H1 (cell line): ENCODE measurements at regions not wholly inside any gene's neighbourhood (a gene's known extent, or its start where the extent isn't known, plus 50 kb on each side); places are given as distances from the start of the nearest gene placed in this dataset.

Experiments
- CTCF ChIA-PET: fragments of 300-600 bp; sonication (Branson Sonifier 250); formaldehyde crosslinking; loops from one replicate; lab custom pipeline; 2021; ENCODE audit not compliant: partially characterized antibody; lab: Charles Lee
- POLR2A ChIA-PET: fragments of 300-600 bp; sonication (Branson Sonifier 250); formaldehyde crosslinking; loops from one replicate; lab custom pipeline; 2021; ENCODE audit warnings: inconsistent platforms; ENCODE audit not compliant: partially characterized antibody; lab: Charles Lee
- DNase-seq, 2 experiments: peaks; one replicate each; pipeline versions ENCODE4 v3.0.0 to v3.0.0-alpha.2; 2010 to 2022; ENCODE audit warnings: low spot score in 2 of 2, low read depth in 1 of 2, mixed read lengths in 1 of 2
- FAIRE-seq: peaks from 2 replicates; lab custom pipeline; 2011; peaks lifted over from hg19 to GRCh38; lab: Jason Lieb, UNC
- H2AFZ ChIP-seq: 2 replicates; pipeline ENCODE4 v1.8.1; 2012; ENCODE audit warnings: low read length, inconsistent platforms
- H2AK5ac ChIP-seq: 2 replicates; pipeline ENCODE4 v1.6.1; 2013; ENCODE audit warnings: low read depth, low read length
- H2BK120ac ChIP-seq: replicated peaks from 2 replicates; pipeline ENCODE3; 2013; ENCODE audit warnings: low read depth, low read length, inconsistent platforms
- H2BK12ac ChIP-seq: 2 replicates; pipeline ENCODE4 v1.6.1; 2013; ENCODE audit warnings: low read depth, low read length
- H2BK15ac ChIP-seq: 2 replicates; pipeline ENCODE4 v1.6.1; 2013; ENCODE audit warnings: low read length
- H2BK20ac ChIP-seq: 2 replicates; pipeline ENCODE4 v1.6.1; 2013; ENCODE audit warnings: low read length
- H2BK5ac ChIP-seq: 2 replicates; pipeline ENCODE4 v1.6.1; 2013; ENCODE audit warnings: low read depth, low read length
- H3K14ac ChIP-seq: 2 replicates; pipeline ENCODE4 v1.6.1; 2013; ENCODE audit warnings: inconsistent platforms; ENCODE audit not compliant: insufficient read length
- H3K18ac ChIP-seq: 2 replicates; pipeline ENCODE4 v1.6.1; 2013; ENCODE audit warnings: low read length; ENCODE audit errors: extremely low read depth
- H3K23ac ChIP-seq: 2 replicates; pipeline ENCODE4 v1.6.1; 2013; ENCODE audit warnings: inconsistent platforms; ENCODE audit not compliant: insufficient read length
- H3K23me2 ChIP-seq: 2 replicates; pipeline ENCODE4 v1.6.1; 2013; ENCODE audit warnings: low read depth, low read length
- H3K27ac ChIP-seq: 2 replicates; pipeline ENCODE4 v1.6.1; 2011; ENCODE audit warnings: low read depth, low read length, inconsistent platforms
- H3K27me3 ChIP-seq, 4 experiments: replicated peaks in 1 of 4; 1 replicate in 1 of 4; 2 replicates in 3 of 4; pipeline versions ENCODE4 v1.6.1 to v1.8.1; 2011 to 2013; ENCODE audit warnings: low read length in 3 of 4, mild to moderate bottlenecking in 3 of 4, inconsistent platforms in 2 of 4, mixed read lengths in 2 of 4, moderate library complexity in 1 of 4; ENCODE audit not compliant: control insufficient read depth in 3 of 4, insufficient read depth in 3 of 4; ENCODE audit errors: extremely low read depth in 1 of 4
- H3K36me3 ChIP-seq, 4 experiments: 2 replicates each; pipeline versions ENCODE4 v1.6.1 to v1.8.1; 2011 to 2013; ENCODE audit warnings: mild to moderate bottlenecking in 4 of 4, low read length in 3 of 4, moderate library complexity in 2 of 4, control low read depth in 1 of 4, inconsistent platforms in 1 of 4; ENCODE audit not compliant: insufficient read depth in 4 of 4, control insufficient read depth in 2 of 4
- H3K4ac ChIP-seq: replicated peaks from 2 replicates; pipeline ENCODE3; 2013; ENCODE audit warnings: low read length, low read depth, mixed read lengths, inconsistent platforms; ENCODE audit not compliant: insufficient read length
- H3K4me1 ChIP-seq, 4 experiments: replicated peaks in 1 of 4; 1 replicate in 1 of 4; 2 replicates in 3 of 4; pipeline versions ENCODE4 v1.6.1 to v1.8.1; 2011 to 2013; ENCODE audit warnings: low read length in 3 of 4, inconsistent platforms in 2 of 4, mixed read lengths in 1 of 4; ENCODE audit not compliant: insufficient read depth in 4 of 4, control insufficient read depth in 3 of 4
- H3K4me2 ChIP-seq, 2 experiments: 2 replicates each; pipeline versions ENCODE4 v1.6.1 to v1.8.1; 2011 to 2013; ENCODE audit warnings: low read depth in 2 of 2, low read length in 2 of 2, control low read depth in 1 of 2, inconsistent platforms in 1 of 2, mild to moderate bottlenecking in 1 of 2; ENCODE audit not compliant: insufficient read depth in 1 of 2
- H3K4me3 ChIP-seq, 4 experiments: fragments of 200-600, 300-600 bp in 1 of 4; sonication (generic), shearing (Covaris generic), sonication (Bioruptor Twin) in 1 of 4; 2 replicates each; pipeline versions ENCODE4 v1.5.1 to v1.8.1; 2011 to 2016; ENCODE audit warnings: low read length in 4 of 4, low read depth in 3 of 4, control low read depth in 2 of 4, inconsistent platforms in 2 of 4, mild to moderate bottlenecking in 2 of 4, mixed read lengths in 1 of 4, moderate library complexity in 1 of 4; ENCODE audit not compliant: insufficient read depth in 2 of 4; ENCODE audit errors: extremely low read depth in 1 of 4
- H3K56ac ChIP-seq: replicated peaks from 2 replicates; pipeline ENCODE3; 2013; ENCODE audit warnings: low read depth, mild to moderate bottlenecking, mixed read lengths, low read length, inconsistent platforms; ENCODE audit not compliant: insufficient read length
- H3K79me1 ChIP-seq: 2 replicates; pipeline ENCODE4 v1.6.1; 2013; ENCODE audit warnings: low read depth, low read length, control low read depth
- H3K79me2 ChIP-seq, 2 experiments: 2 replicates each; pipeline versions ENCODE4 v1.6.1 to v1.8.1; 2012 to 2013; ENCODE audit warnings: low read length in 2 of 2, mild to moderate bottlenecking in 2 of 2, inconsistent platforms in 1 of 2; ENCODE audit not compliant: insufficient read depth in 2 of 2, control insufficient read depth in 1 of 2
- H3K9ac ChIP-seq, 4 experiments: replicated peaks in 1 of 4; 1 replicate in 1 of 4; 2 replicates in 3 of 4; pipeline versions ENCODE4 v1.6.1 to v1.8.1; 2011 to 2013; ENCODE audit warnings: low read depth in 3 of 4, low read length in 3 of 4, control low read depth in 2 of 4, mild to moderate bottlenecking in 2 of 4, moderate library complexity in 2 of 4, inconsistent platforms in 1 of 4; ENCODE audit errors: extremely low read depth in 1 of 4
- H3K9me3 ChIP-seq, 2 experiments: 2 replicates each; pipeline versions ENCODE4 v1.6.1 to v1.8.1; 2012 to 2013; ENCODE audit warnings: mild to moderate bottlenecking in 2 of 2, moderate library complexity in 2 of 2, control low read depth in 1 of 2, inconsistent platforms in 1 of 2, low read depth in 1 of 2, low read length in 1 of 2, mixed read lengths in 1 of 2; ENCODE audit not compliant: insufficient read depth in 2 of 2
- H4K20me1 ChIP-seq, 2 experiments: replicated peaks in 1 of 2; 2 replicates each; pipeline versions ENCODE3 to v1.8.1; 2011 to 2013; ENCODE audit warnings: inconsistent platforms in 2 of 2, low read length in 2 of 2, mild to moderate bottlenecking in 1 of 2; ENCODE audit not compliant: insufficient read depth in 2 of 2, control insufficient read depth in 1 of 2
- H4K5ac ChIP-seq: 2 replicates; pipeline ENCODE4 v1.6.1; 2013; ENCODE audit warnings: low read length, low read depth, mixed read lengths, inconsistent platforms; ENCODE audit not compliant: insufficient read length
- H4K8ac ChIP-seq: 2 replicates; pipeline ENCODE4 v1.8.0; 2013; ENCODE audit warnings: mild to moderate bottlenecking, moderate library complexity, low read length, inconsistent platforms; ENCODE audit not compliant: insufficient read depth; ENCODE audit errors: extremely low read depth
- H4K91ac ChIP-seq: replicated peaks from 2 replicates; pipeline ENCODE3; 2013; ENCODE audit warnings: low read length, mixed read lengths, inconsistent platforms; ENCODE audit not compliant: insufficient read length
- CBX5 ChIP-seq: fragments of 300-800, 300-1000 bp; sonication (generic); IDR thresholded peaks from 2 replicates; pipeline ENCODE4 v1.7.1; 2016; ENCODE audit warnings: antibody characterized with exemption, low read length, low read depth
- EP300 ChIP-seq, 2 experiments: IDR thresholded peaks; 1 replicate in 1 of 2; 2 replicates in 1 of 2; pipeline ENCODE4 v1.6.1; 2011 to 2012; ENCODE audit warnings: low read depth in 2 of 2, low read length in 2 of 2, mild to moderate bottlenecking in 2 of 2, borderline replicate concordance in 1 of 2, inconsistent platforms in 1 of 2, moderate library complexity in 1 of 2
- RBBP5 ChIP-seq: IDR thresholded peaks from 2 replicates; pipeline ENCODE4 v1.7.1; 2012; ENCODE audit warnings: low read depth, mild to moderate bottlenecking, inconsistent platforms, low read length, moderate library complexity, borderline replicate concordance
- RNF2 ChIP-seq: fragments of 200-900, 300-1000 bp; sonication (generic); IDR thresholded peaks from 2 replicates; pipeline ENCODE4 v1.7.1; 2016; ENCODE audit warnings: borderline replicate concordance, low read depth, mild to moderate bottlenecking, antibody characterized with exemption, low read length; ENCODE audit not compliant: poor library complexity, severe bottlenecking; ENCODE audit errors: missing control alignments
- SAP30 ChIP-seq: fragments of 300-600 bp; sonication (generic); IDR thresholded peaks from 2 replicates; pipeline ENCODE4 v1.7.1; 2012; ENCODE audit warnings: low read length, moderate library complexity, mild to moderate bottlenecking, inconsistent platforms; ENCODE audit not compliant: insufficient read depth, insufficient replicate concordance
- SP1 ChIP-seq: IDR thresholded peaks from 2 replicates; pipeline ENCODE4 v1.6.1; 2011; ENCODE audit warnings: low read depth, low read length
- WGBS, 2 experiments: shearing (Covaris generic) in 1 of 2; methylation state at CpG; one replicate each; pipeline versions ENCODE4 v1.1.6 to v1.1.7; 2013 to 2015; ENCODE audit warnings: low lambda C conversion rate in 2 of 2, mixed read lengths in 2 of 2, inconsistent platforms in 1 of 2, low coverage in 1 of 2, missing lambda C conversion rate in 1 of 2; ENCODE audit not compliant: insufficient replicate concordance in 2 of 2, insufficient coverage in 1 of 2, insufficient read length in 1 of 2; ENCODE audit errors: extremely low coverage in 1 of 2, missing lambda C conversion rate in 1 of 2; 5-methylcytosine and 5-hydroxymethylcytosine counted together

DNA sequence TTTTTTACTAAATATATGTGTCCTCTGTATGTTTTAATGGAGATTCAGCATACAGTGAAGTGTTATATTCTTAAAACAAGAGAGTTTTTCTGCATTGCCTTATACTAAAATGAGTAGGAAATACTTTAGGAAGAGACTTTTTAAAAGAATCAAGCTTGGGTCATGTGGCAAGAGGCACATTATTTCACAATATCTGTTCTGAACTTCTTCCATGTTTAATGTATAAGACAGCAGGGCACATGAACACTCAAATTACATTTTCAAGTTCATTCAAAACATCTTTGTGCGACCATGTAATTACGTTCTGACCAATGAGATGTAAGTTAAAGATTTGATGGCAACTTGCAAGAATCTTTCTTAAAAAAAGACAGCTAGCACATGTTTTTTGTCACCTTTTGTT is 1055.9 kb downstream of the NR2F1-AS1 start:
- H3K4ac ChIP-seq, result no peak overlapping the region
- no peak overlapping the region for H3K27ac ChIP-seq
- ChIA-PET CTCF (interaction anchor here (0.8 to 1.5 kb wide), 2 partner anchors 10 to 314 kb away, joined by 3 read pairs; no protein-coding TSS in a partner anchor), POLR2A (no interaction called here)
- H4K8ac ChIP-seq, result no peak overlapping the region
- H2AFZ ChIP-seq, result no peak overlapping the region
- H2BK20ac ChIP-seq, result no peak overlapping the region
- TF ChIP-seq SP1 (no peak), RNF2 (no peak), CBX5 (no peak), RBBP5 (no peak), EP300 (IDR thresholded peaks at IDR 0.05; ENCODE audit: borderline replicate concordance in 1 of 2, low read depth in 2 of 2, low read length in 2 of 2) (no peak), SAP30 (no peak)
- no peak overlapping the region for H4K5ac ChIP-seq
- H3K56ac ChIP-seq, result no peak overlapping the region
- 88% methylated on average over 2 of the region's 2 CpGs; no CpG with 5 or more reads in 1 of the 2 experiments for WGBS, 2 experiments
- H3K79me1 ChIP-seq, result no peaks in the 10 kb centered on the region
- no peaks in the 10 kb centered on the region for H3K27me3 ChIP-seq
- H3K9me3 ChIP-seq, result no peaks in the 10 kb centered on the region
- H4K91ac ChIP-seq, result no peak overlapping the region
- no peak overlapping the region for H2AK5ac ChIP-seq
- no peak overlapping the region for H3K4me2 ChIP-seq
- no peaks in the 10 kb centered on the region for H3K36me3 ChIP-seq
- H3K9ac ChIP-seq, result no peak overlapping the region
- DNase-seq (no peak), FAIRE-seq (no peak)
- no peaks in the 10 kb centered on the region for H3K4me1 ChIP-seq
- H3K23ac ChIP-seq, result no peak overlapping the region
- H4K20me1 ChIP-seq, result no peaks in the 10 kb centered on the region
- H3K79me2 ChIP-seq, result no peaks in the 10 kb centered on the region
- no peak overlapping the region for H2BK12ac ChIP-seq
- no peak overlapping the region for H2BK5ac ChIP-seq
- H2BK120ac ChIP-seq, result no peak overlapping the region
- no peak overlapping the region for H3K4me3 ChIP-seq
- H3K14ac ChIP-seq, result no peak overlapping the region
- no peaks in the 10 kb centered on the region for H3K23me2 ChIP-seq
- H3K18ac ChIP-seq, result no peak overlapping the region
- no peak overlapping the region for H2BK15ac ChIP-seq
